GM21717 (cell line): ENCODE measurements at regions not wholly inside any gene's neighbourhood (a gene's known extent, or its start where the extent isn't known, plus 50 kb on each side); places are given as distances from the start of the nearest gene placed in this dataset.
A peak's percentile ranks its signal among the peaks of the same experiment; 100 is the strongest.
"Not testable (repeated sequence)": the region's sequence is repeated elsewhere in the genome, so short reads cannot be mapped to it uniquely, and the experiment has no call there.

Experiments
- ATAC-seq: cut with Tn5 transposase; IDR thresholded peaks from one replicate; pipeline ENCODE4 v1.9.1; 2021; ENCODE audit warnings: mild to moderate bottlenecking, moderate library complexity; ENCODE audit not compliant: unreplicated experiment

DNA sequence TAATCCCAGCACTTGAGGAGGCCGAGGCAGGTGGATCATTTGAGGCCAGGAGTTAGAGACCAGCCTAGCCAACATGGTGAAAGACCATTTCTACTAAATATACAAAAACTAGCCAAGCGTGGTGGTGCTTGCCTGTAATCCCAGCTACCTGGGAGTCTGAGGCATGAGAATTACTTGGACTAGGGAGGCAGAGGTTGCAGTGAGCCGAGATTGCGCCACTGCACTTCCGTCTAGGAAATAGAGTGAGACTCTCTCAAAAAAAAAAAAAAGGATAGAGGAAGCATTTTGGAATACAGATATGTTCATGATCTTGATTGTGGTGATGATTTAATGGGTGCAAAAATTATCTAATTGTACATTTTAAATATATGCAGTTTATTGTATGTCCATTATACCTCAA lies 67.8 kb upstream of the GBE1 start:
- ATAC-seq: not testable (repeated sequence)

- peak; percentile 95 for ATAC-seq
Observed at GRCh38 chr3:81823882-81824395, 62.5 kb upstream of the GBE1 start.

GRCh38 chr3:81823086-81823485 lies 61.6 kb upstream of the GBE1 start:
- ATAC-seq: no peak

DNA sequence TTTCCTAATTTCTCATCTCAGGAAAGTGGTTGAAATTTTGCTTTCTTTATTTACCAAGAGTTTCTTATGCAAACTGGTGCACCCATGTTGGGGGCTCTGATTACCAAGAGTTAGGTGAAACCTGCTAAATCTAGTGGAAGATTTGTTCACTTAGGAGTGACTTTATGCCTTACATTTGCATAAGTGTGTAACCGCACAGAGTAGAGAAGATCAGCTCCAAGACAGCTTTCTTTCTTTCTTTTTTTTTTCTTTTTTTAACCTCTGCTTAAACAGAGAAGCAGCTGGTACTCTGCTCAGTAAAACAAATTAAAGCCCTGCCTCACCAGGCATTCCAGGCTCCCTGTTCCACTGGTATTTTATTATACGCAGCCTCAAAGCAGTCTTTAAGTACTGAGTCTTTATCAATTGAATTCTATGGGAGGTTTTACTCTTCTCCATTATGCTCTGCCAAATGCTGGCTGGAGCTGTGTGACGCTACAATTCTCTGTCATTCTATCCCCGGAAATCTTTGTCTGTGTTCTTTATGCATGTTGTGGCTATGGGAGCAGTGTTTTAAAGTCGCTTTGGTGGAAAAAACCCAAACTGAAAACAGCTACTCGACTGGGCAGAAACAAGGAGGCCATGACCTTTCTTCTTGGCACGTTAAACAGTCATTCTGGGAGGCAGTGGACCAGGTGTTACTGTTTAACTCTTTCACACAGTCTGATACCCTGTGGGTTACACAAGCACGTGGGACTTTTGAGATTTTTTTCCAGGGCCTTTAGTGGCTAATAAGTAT lies 55.2 kb upstream of the GBE1 start:
- ATAC-seq: peak; percentile 98

DNA sequence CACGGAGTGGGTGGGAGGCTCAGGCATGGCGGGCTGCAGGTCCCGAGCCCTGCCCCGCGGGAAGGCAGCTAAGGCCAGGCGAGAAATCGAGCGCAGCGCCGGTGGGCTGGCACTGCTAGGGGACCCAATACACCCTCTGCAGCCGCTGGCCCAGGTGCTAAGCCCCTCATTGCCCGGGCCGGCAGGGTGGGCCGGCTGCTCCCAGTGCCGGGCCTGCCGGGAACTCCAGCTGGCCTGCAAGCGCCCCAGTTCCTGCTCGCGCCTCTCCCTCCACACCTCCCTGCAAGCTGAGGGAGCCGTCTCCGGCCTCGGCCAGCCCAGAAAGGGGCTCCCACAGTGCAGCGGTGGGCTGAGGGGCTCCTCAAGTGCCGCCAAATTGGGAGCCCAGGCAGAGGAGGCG lies 50.7 kb upstream of the GBE1 start:
- ATAC-seq: not testable (repeated sequence)
